DND-41 (cell line): ENCODE measurements at regions not wholly inside any gene's neighbourhood (a gene's known extent, or its start where the extent isn't known, plus 50 kb on each side); places are given as distances from the start of the nearest gene placed in this dataset.
"Not testable (repeated sequence)": the region's sequence is repeated elsewhere in the genome, so short reads cannot be mapped to it uniquely, and the experiment has no call there.

Experiments
- ATAC-seq: fragments of 200-7000 bp; cut with Tn5 transposase; 3 replicates; pipeline ENCODE4 v1.9.1; 2021; ENCODE audit warnings: low read depth; ENCODE audit not compliant: insufficient read depth
- DNase-seq: peaks from one replicate; pipeline ENCODE4 v3.0.0-alpha.2; 2020
- H2AFZ ChIP-seq: 2 replicates; pipeline ENCODE4 v1.6.0; 2012; ENCODE audit warnings: low read depth, low read length
- H3K27ac ChIP-seq: 2 replicates; pipeline ENCODE4 v1.5.1; 2012; ENCODE audit warnings: low read length, inconsistent platforms
- H3K27me3 ChIP-seq: fragments of 200-600 bp; sonication (generic); 2 replicates; pipeline ENCODE4 v1.6.0; 2012; ENCODE audit warnings: low read length, mild to moderate bottlenecking, inconsistent platforms; ENCODE audit not compliant: insufficient read depth, poor library complexity
- H3K36me3 ChIP-seq: 2 replicates; pipeline ENCODE4 v1.5.1; 2012; ENCODE audit warnings: low read length, inconsistent platforms; ENCODE audit not compliant: insufficient read depth
- H3K4me1 ChIP-seq: 2 replicates; pipeline ENCODE4 v1.5.1; 2012; ENCODE audit warnings: mild to moderate bottlenecking, low read length; ENCODE audit not compliant: insufficient read depth
- H3K4me2 ChIP-seq: 2 replicates; pipeline ENCODE4 v1.6.0; 2012; ENCODE audit warnings: mild to moderate bottlenecking, moderate library complexity, low read length, inconsistent platforms; ENCODE audit not compliant: insufficient read depth
- H3K4me3 ChIP-seq, 2 experiments: fragments of 200-600 bp in 1 of 2; shearing (Covaris generic) in 1 of 2; 2 replicates each; pipeline ENCODE4 v1.5.1; 2012 to 2016; ENCODE audit warnings: inconsistent platforms in 2 of 2, low read length in 2 of 2, mild to moderate bottlenecking in 2 of 2, low read depth in 1 of 2, moderate library complexity in 1 of 2
- H3K79me2 ChIP-seq: 2 replicates; pipeline ENCODE4 v1.6.0; 2012; ENCODE audit warnings: low read length, inconsistent platforms; ENCODE audit not compliant: insufficient read depth
- H3K9ac ChIP-seq: 2 replicates; pipeline ENCODE4 v1.6.0; 2012; ENCODE audit warnings: low read depth, mild to moderate bottlenecking, inconsistent platforms, low read length, moderate library complexity
- H3K9me3 ChIP-seq: 2 replicates; pipeline ENCODE4 v1.5.1; 2012; ENCODE audit warnings: low read length, moderate library complexity, mild to moderate bottlenecking, inconsistent platforms; ENCODE audit not compliant: insufficient read depth, severe bottlenecking
- H4K20me1 ChIP-seq: 2 replicates; pipeline ENCODE4 v1.6.0; 2012; ENCODE audit warnings: low read length; ENCODE audit not compliant: insufficient read depth
- CTCF ChIP-seq: IDR thresholded peaks from 2 replicates; pipeline ENCODE4 v1.5.1; 2012; ENCODE audit warnings: borderline replicate concordance, low read length, moderate library complexity, mild to moderate bottlenecking; ENCODE audit not compliant: poor library complexity, severe bottlenecking; ENCODE audit errors: extremely low read depth
- EZH2 ChIP-seq: IDR thresholded peaks from 3 replicates; pipeline ENCODE4 v1.6.1; 2012; ENCODE audit warnings: borderline replicate concordance, low read depth, mild to moderate bottlenecking, moderate library complexity, low read length, inconsistent platforms; ENCODE audit not compliant: severe bottlenecking

- ATAC-seq (no peak), DNase-seq (no peak)
- Histone ChIP-seq H3K9ac (no peak overlapping the region), H3K36me3 (no peaks in the 10 kb centered on the region), H3K79me2 (no peaks in the 10 kb centered on the region), H4K20me1 (no peaks in the 10 kb centered on the region), H2AFZ (no peak overlapping the region), H3K4me2 (no peak overlapping the region), H3K9me3 (no peaks in the 10 kb centered on the region), H3K27me3 (no peaks in the 10 kb centered on the region), H3K4me1 (no peaks in the 10 kb centered on the region), H3K4me3 (no peak overlapping the region), H3K27ac (no peak overlapping the region)
- TF ChIP-seq EZH2 (no peak), CTCF (no peak)
Observed at GRCh38 chr6:114648847-114649246, 306.0 kb upstream of the HS3ST5 start.

- no peak for ATAC-seq
- H3K9me3 ChIP-seq, result no peaks in the 10 kb centered on the region
- no peak for TF ChIP-seq CTCF
- no peak for TF ChIP-seq EZH2
Observed at GRCh38 chr6:114638341-114638740, 295.5 kb upstream of the HS3ST5 start.

GRCh38 chr6:114634016-114634415 is 291.2 kb upstream of the HS3ST5 start:
- Histone ChIP-seq H3K79me2 (no peaks in the 10 kb centered on the region), H3K36me3 (no peaks in the 10 kb centered on the region), H4K20me1 (no peaks in the 10 kb centered on the region), H3K4me2 (no peak overlapping the region), H3K9ac (no peak overlapping the region), H2AFZ (no peak overlapping the region), H3K4me1 (no peaks in the 10 kb centered on the region), H3K4me3 (no peak overlapping the region), H3K27ac (no peak overlapping the region), H3K9me3 (no peaks in the 10 kb centered on the region), H3K27me3 (no peaks in the 10 kb centered on the region)
- DNase-seq, result no peak
- no peak for ATAC-seq
- TF ChIP-seq EZH2 (no peak), CTCF (no peak)

More at GRCh38 chr6:114638341-114638740, 295.5 kb upstream of the HS3ST5 start:
- H4K20me1 ChIP-seq, result no peaks in the 10 kb centered on the region
- no peaks in the 10 kb centered on the region for H3K36me3 ChIP-seq
- H3K9ac ChIP-seq, result no peak overlapping the region
- DNase-seq, result no peak
- H3K4me1 ChIP-seq, result no peaks in the 10 kb centered on the region
- H2AFZ ChIP-seq, result no peak overlapping the region
- H3K27me3 ChIP-seq, result no peaks in the 10 kb centered on the region
- H3K4me2 ChIP-seq, result no peak overlapping the region
- no peaks in the 10 kb centered on the region for H3K79me2 ChIP-seq
- H3K27ac ChIP-seq, result no peak overlapping the region
- H3K4me3 ChIP-seq, result no peak overlapping the region

- not testable (repeated sequence) for H3K27me3 ChIP-seq, H3K9ac ChIP-seq, H3K9me3 ChIP-seq, H3K79me2 ChIP-seq, H3K4me2 ChIP-seq, H4K20me1 ChIP-seq, H2AFZ ChIP-seq, H3K36me3 ChIP-seq, H3K4me3 ChIP-seq, H3K4me1 ChIP-seq, ATAC-seq, H3K27ac ChIP-seq, DNase-seq
Observed at GRCh38 chr6:114626226-114626625, 283.4 kb upstream of the HS3ST5 start.
